ENCODE measurements at regions not wholly inside any gene's neighbourhood (a gene's known extent, or its start where the extent isn't known, plus 50 kb on each side); places are given as distances from the start of the nearest gene placed in this dataset.
A peak's percentile ranks its signal among the peaks of the same experiment; 100 is the strongest.

GRCh38 chrX:15983034-15983433 is 128.4 kb upstream of the AP1S2 start:
- peak; percentile 2 for DNase-seq (ENCODE audit: low read depth)

GRCh38 chrX:15977644-15978043 is 123.0 kb upstream of the AP1S2 start:
- no peak for DNase-seq (ENCODE audit: low read depth)

DNA sequence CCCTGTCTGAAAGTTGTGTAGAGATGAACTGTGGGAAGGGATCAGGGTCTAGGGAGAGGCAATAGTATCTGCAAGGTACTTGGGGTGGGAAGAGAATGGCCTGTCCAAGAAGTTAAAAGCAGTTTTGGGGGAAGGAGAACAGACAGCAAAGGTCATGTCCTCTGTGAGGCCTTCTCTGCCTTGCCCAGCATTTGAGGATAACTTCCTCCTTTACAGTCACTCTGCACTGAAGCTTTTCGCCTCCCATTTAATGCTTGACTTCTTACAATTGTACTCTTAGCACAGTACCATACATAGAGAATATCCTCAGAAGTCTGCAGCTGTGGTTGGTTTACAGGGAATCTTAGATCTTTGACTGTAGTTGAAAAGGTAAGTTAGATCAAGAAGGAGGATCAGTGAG is 121.8 kb upstream of the AP1S2 start:
- DNase-seq (ENCODE audit: low read depth), result no peak

DNA sequence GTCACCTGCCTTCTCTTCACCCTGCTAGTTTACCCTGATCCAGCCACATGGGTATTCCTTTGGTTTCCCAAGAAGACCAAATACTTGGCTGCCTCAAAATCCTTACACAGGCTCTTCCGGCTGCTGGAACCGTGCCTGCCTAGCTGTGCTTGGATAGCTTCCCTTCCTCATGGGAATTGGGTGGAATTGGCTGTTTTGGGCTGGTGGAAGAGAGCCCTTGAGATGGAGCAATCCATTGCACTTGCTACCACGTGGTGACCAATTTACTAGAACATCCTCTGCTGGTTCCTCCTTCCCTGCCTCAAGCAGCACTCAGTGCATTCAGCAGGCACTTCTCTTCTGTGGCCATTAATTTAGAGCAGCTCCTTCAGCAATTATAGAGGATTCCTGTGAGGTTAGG is 119.3 kb upstream of the AP1S2 start:
- DNase-seq (ENCODE audit: low read depth), result no peak

DNA sequence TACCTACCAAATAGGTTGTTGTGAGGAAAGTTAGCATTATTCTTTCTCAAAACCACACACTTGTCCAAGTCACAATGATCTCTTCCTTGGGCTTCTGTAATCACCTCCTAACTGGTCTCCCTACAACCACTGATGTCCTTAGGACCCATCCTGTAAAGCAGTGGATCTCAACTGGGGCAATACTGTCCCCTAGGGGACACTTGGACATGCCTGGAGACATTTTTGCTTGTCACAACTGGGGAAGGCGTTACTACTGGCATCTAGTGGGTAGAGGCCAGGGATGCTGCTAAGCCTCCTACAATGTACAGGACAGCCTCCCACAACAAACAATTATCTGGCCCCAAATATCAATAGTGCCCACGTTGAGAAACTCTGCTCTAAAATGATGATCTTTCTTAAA is 118.7 kb upstream of the AP1S2 start:
- peak; percentile 27 for DNase-seq (ENCODE audit: low read depth)

DNA sequence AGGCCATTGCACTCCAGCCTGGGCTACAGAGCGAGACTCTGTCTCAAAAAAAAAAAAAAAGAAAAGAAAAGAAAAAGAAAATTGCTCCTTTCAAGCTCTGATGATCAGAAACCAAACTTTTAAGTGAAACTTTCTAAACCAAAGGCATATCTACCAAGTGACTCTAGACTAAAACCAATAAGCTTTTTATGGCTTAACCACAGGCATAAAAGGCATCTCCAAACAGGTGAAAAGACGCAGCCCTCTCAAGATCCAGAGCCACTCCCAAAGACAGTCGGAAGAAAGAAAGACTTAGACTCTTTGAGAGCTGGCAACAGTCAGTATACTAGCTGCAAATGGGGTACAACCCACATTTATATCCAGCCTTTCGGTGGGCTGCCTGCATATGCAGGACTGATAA is 117.1 kb upstream of the AP1S2 start:
- DNase-seq (ENCODE audit: low read depth), result no peak

GRCh38 chrX:15963858-15964257 is 109.2 kb upstream of the AP1S2 start:
- no peak for DNase-seq (ENCODE audit: low read depth)

DNA sequence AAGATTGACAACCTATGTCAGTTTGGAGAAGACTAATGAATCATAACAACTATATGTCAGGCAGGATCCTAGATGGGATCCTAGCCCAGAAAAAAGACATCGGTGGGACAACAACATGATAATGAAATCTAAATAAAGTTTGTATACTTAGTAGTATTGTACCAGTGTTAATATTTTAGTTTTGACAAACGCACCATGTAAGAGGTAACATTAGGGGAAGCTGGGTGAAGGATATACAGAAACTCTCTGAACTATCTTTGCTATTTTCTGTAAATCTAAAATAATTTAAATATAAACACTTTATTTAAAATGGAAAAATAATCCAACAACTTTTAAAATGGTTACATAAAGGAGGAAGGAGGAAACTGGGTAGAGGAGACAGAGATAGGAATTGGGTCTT is 105.6 kb upstream of the AP1S2 start:
- DNase-seq (ENCODE audit: low read depth), result no peak

- DNase-seq (ENCODE audit: low read depth), result peak; percentile 17
Measured at GRCh38 chrX:15956681-15957080, 102.1 kb upstream of the AP1S2 start.

- no peak for DNase-seq (ENCODE audit: low read depth)
Measured at GRCh38 chrX:15953801-15954200, 99.2 kb upstream of the AP1S2 start.

DNA sequence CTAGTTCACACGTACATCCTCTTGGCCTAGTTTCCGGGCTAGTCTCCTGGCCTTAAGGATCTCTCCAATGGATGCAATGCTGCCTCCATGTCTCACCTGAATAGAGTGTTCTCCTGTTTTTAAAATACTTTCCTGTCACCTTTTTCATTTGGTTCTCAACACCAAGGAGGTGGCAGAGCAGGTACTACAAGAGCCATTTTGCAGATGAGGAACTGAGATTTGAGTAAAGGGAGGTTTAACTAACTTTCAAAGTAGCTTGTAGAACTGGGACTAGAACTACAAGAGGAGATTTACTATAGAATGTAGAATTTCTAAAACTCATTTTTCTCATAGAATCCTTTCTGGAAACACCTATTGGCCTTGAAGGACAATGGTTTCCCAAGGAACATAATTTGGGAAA is 97.6 kb upstream of the AP1S2 start:
- DNase-seq (ENCODE audit: low read depth), result no peak

- DNase-seq (ENCODE audit: low read depth), result no peak
Measured at GRCh38 chrX:15948318-15948660, 93.7 kb upstream of the AP1S2 start.

- peak; percentile 63 for DNase-seq (ENCODE audit: low read depth)
Measured at GRCh38 chrX:15947648-15948317, 93.2 kb upstream of the AP1S2 start.

DNA sequence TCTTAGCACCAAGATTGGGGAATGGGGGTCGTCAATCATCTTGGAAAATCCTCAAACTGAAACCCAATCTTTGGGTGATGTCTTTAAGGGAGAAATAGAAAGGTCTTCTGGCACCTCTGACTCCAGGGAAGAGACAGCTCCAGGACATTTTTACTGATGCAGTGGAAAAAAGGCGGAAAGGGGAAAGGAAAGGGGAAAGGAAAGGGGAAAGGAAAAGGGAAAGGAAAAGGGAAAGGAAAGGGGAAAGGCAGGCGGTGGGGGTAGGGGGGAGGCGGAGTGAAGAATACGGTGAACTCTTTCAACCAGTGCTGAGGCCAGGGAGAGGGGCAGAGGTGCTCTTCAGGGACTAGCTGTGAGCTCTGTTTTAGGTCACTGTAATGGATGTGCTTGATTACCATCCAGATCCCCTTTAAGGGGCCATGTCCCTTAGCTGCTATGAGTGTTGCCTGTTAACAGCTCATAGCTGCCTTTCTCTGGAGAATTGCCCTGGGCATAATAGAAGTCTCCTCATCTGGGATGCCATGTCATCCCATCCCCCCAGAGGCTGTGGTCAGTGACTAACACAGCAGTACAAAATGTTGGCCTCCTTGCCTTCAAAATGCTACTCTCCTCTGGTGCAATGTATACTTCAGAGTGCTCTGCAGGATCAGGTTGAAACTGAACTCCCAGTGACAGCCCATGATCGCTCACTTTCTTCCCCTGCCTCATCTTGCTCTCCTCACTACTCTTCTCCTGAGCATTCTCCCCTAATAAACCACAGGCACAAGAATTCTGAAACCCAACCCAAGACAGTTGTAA is 92.4 kb upstream of the AP1S2 start:
- DNase-seq (ENCODE audit: low read depth), result peak; percentile 89

- DNase-seq (ENCODE audit: low read depth), result no peak
Measured at GRCh38 chrX:15943391-15943790, 88.8 kb upstream of the AP1S2 start.

GRCh38 chrX:15942307-15942706 is 87.7 kb upstream of the AP1S2 start:
- DNase-seq (ENCODE audit: low read depth), result no peak

- no peak for DNase-seq (ENCODE audit: low read depth)
Measured at GRCh38 chrX:15939737-15940136, 85.1 kb upstream of the AP1S2 start.

DNA sequence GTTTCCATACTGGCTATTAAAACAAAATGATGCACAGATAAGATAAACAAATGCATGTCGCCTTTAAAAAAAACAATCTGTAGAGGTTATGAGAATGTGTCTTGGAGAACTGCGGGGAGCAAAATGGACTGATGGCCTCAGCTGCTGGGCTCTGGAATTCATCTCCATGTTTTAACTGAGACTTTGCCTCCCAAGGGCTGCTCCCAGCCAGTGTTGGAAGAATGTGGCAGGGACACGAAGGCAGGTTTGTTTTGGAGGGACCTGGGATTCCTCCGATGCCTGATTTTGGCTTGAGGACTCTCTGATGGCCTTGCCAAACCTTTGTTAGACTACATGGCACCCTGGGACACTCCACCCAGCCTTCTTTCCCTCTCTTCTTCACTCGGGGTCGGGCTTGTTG is 83.5 kb upstream of the AP1S2 start:
- DNase-seq (ENCODE audit: low read depth), result no peak

DNA sequence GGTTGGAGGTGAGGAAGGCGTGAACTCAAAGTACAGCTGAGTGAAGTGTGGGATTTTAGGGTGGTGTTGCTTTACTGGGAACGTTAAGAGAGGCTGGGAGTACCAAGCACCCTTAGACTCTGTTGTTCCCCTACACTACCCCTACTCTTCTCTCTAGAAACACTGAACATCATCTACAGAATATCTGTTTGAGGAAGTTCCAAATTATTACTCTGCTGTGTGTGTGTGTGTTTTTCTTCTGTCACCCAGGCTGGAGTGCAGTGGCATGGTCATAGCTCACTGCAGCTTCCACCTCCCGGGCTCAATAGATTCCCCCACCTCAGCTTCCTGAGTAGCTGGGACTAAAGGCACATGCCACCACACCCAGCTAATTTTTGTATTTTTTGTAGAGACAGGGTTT is 76.7 kb upstream of the AP1S2 start:
- no peak for DNase-seq (ENCODE audit: low read depth)

DNA sequence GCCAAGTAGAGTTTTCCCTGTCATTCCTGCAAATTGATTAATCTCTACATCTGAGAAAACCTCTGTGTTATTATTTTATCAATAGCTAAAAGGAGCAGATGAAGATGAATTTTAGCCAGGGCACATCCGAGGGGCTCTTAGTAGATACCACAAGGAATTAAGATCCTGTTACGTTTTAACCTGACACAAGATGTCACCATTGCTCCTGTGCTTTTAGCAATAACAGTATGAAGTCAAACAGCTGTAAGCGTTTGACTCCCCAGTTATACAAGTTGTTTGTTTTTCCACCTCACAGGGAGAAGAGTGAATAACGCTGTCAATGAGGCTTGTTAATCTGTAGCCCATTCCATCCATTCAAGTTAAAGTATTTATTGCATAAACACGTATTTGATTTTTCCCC is 76.0 kb upstream of the AP1S2 start:
- DNase-seq (ENCODE audit: low read depth), result peak; percentile 73

GRCh38 chrX:15929194-15929593 is 74.6 kb upstream of the AP1S2 start:
- no peak for DNase-seq (ENCODE audit: low read depth)

DNA sequence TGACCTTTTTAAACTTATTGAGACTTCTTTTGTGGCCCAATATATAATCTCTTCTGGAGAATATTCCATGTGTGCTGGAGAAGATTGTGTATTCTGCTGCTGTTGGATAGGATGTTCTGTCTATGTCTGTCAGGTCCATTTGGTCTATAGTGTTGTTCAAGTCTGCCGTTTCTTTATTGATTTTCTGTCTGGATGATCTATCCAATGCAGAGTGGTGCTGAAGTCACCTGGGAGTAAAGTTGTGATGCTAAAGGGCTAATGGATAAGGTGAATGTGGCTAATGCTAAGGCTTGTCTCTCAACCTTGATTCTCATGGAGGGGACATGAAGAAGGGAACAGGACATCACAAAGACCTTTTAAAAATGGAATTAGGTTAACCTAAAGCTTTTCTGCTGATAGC is 72.0 kb upstream of the AP1S2 start:
- DNase-seq (ENCODE audit: low read depth), result no peak

DNA sequence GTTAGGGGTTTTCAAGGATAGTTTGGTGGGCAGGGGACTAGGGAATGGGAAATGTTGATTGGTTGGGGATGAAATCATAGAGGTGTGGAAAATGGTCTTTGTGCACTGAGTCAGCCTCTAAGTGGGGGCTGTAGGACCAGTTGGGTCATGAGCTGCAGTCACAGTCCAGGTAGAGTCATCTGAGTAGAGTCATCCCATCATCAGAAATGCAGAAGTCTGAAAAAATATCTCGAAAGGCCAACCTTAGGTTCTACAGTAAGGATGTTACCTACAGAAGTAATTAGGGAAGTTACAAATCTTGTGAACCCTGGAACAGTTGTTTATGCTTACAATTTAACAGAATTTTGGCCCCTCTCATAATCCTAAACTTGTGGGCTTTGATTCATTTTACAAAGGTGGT is 63.4 kb upstream of the AP1S2 start:
- no peak for DNase-seq (ENCODE audit: low read depth)

- DNase-seq (ENCODE audit: low read depth), result no peak
Measured at GRCh38 chrX:15916704-15917084, 62.1 kb upstream of the AP1S2 start.

Data from renal cortical epithelial cell (primary cell).